Peyer's patch (tissue), 4 donors: ENCODE measurements at regions not wholly inside any gene's neighbourhood (a gene's known extent, or its start where the extent isn't known, plus 50 kb on each side); places are given as distances from the start of the nearest gene placed in this dataset.

Experiments used
- DNase-seq, 3 donors: peaks; one replicate each; pipeline ENCODE4 v3.0.0-alpha.2; 2017 to 2019
- H3K27ac ChIP-seq, 4 donors: fragments of 200-600 bp; sonication (generic); one replicate each; pipeline ENCODE4 v1.5.1; 2016 to 2019
- H3K27me3 ChIP-seq, 2 donors: fragments of 200-600 bp; sonication (generic); one replicate each; pipeline ENCODE4 v1.5.1; 2019
- H3K36me3 ChIP-seq, 3 donors: fragments of 200-600 bp; sonication (generic); one replicate each; pipeline ENCODE4 v1.5.1; 2016 to 2019
- H3K4me1 ChIP-seq, 4 donors: fragments of 200-600 bp; sonication (generic); one replicate each; pipeline ENCODE4 v1.5.1; 2016 to 2019
- H3K4me3 ChIP-seq, 4 donors: fragments of 200-600 bp; sonication (generic); 1 replicate in 3 of 4; 2 replicates in 1 of 4; pipeline ENCODE4 v1.5.1; 2016 to 2019; ENCODE audit warnings: mild to moderate bottlenecking in 1 of 4
- H3K9me3 ChIP-seq, 4 donors: fragments of 200-600 bp; sonication (generic); one replicate each; pipeline ENCODE4 v1.5.1; 2016 to 2019; ENCODE audit warnings: mild to moderate bottlenecking in 1 of 4
- CTCF ChIP-seq, 6 experiments: fragments of 450-650 bp in 4 of 6; fragments of 200-600 bp in 2 of 6; sonication (generic) in 1 of 6; IDR thresholded peaks; one replicate each; pipeline ENCODE4 v1.5.1; 2017 to 2019; ENCODE audit warnings: antibody characterized with exemption in 6 of 6, mild to moderate bottlenecking in 3 of 6, moderate library complexity in 1 of 6
- POLR2A ChIP-seq, 2 donors: fragments of 450-650 bp; IDR thresholded peaks; one replicate each; pipeline ENCODE4 v1.5.1; 2017; ENCODE audit warnings: antibody characterized with exemption in 2 of 2, mild to moderate bottlenecking in 2 of 2, moderate library complexity in 2 of 2

GRCh38 chr15:73001840-73002239 lies 50.4 kb upstream of the NEO1 start:
- Histone ChIP-seq H3K4me3 (no peak overlapping the region), H3K4me1 (peaks cover 0 to 7% (median 0%) of the 10 kb centered on the region in 4 donors), H3K27ac (no peak overlapping the region), H3K9me3 (no peaks in the 10 kb centered on the region), H3K36me3 (no peaks in the 10 kb centered on the region), H3K27me3 (no peaks in the 10 kb centered on the region)
- DNase-seq, result no peak
- TF ChIP-seq CTCF (IDR thresholded peaks at IDR 0.05) (no peak), POLR2A (IDR thresholded peaks at IDR 0.05) (no peak)

- TF ChIP-seq POLR2A (IDR thresholded peaks at IDR 0.05), result no peak
- TF ChIP-seq CTCF (IDR thresholded peaks at IDR 0.05), result no peak
- Histone ChIP-seq H3K27me3 (no peaks in the 10 kb centered on the region), H3K36me3 (no peaks in the 10 kb centered on the region), H3K9me3 (no peaks in the 10 kb centered on the region), H3K4me3 (no peak overlapping the region), H3K4me1 (peaks cover 0 to 9% (median 0%) of the 10 kb centered on the region in 4 donors), H3K27ac (no peak overlapping the region)
- DNase-seq, result no peak
Measured at GRCh38 chr15:73000293-73000692, 52.0 kb upstream of the NEO1 start.

GRCh38 chr15:72999586-72999985 lies 52.7 kb upstream of the NEO1 start:
- no peak for DNase-seq
- H3K4me3 ChIP-seq, result no peak overlapping the region
- no peaks in the 10 kb centered on the region for H3K36me3 ChIP-seq
- peaks cover 0 to 13% (median 0%) of the 10 kb centered on the region in 4 donors for H3K4me1 ChIP-seq
- H3K27me3 ChIP-seq, result no peaks in the 10 kb centered on the region
- H3K9me3 ChIP-seq, result no peaks in the 10 kb centered on the region
- no peak for TF ChIP-seq CTCF (IDR thresholded peaks at IDR 0.05)
- TF ChIP-seq POLR2A (IDR thresholded peaks at IDR 0.05), result no peak
- no peak overlapping the region for H3K27ac ChIP-seq

GRCh38 chr15:72998681-72999466 lies 53.4 kb upstream of the NEO1 start:
- no peak overlapping the region for H3K4me3 ChIP-seq
- H3K4me1 ChIP-seq, result peaks cover 0 to 17% (median 0%) of the 10 kb centered on the region in 4 donors
- no peaks in the 10 kb centered on the region for H3K27me3 ChIP-seq
- H3K27ac ChIP-seq, result no peak overlapping the region
- no peaks in the 10 kb centered on the region for H3K36me3 ChIP-seq
- no peak for DNase-seq
- H3K9me3 ChIP-seq, result no peaks in the 10 kb centered on the region
- TF ChIP-seq POLR2A (IDR thresholded peaks at IDR 0.05), result no peak
- TF ChIP-seq CTCF (IDR thresholded peaks at IDR 0.05), result no peak

- DNase-seq, result no peak
- Histone ChIP-seq H3K27ac (no peak overlapping the region), H3K27me3 (no peaks in the 10 kb centered on the region), H3K36me3 (no peaks in the 10 kb centered on the region), H3K4me1 (peaks cover 0 to 17% (median 0%) of the 10 kb centered on the region in 4 donors), H3K4me3 (no peak overlapping the region), H3K9me3 (no peaks in the 10 kb centered on the region)
- TF ChIP-seq POLR2A (IDR thresholded peaks at IDR 0.05), result no peak
- no peak for TF ChIP-seq CTCF (IDR thresholded peaks at IDR 0.05)
Measured at GRCh38 chr15:72998226-72998625, 54.0 kb upstream of the NEO1 start.
